Activated CD8-positive, alpha-beta T cell treated with anti-CD3 and anti-CD28 coated beads for 36 hours (primary cell): ENCODE measurements at regions not wholly inside any gene's neighbourhood (a gene's known extent, or its start where the extent isn't known, plus 50 kb on each side); places are given as distances from the start of the nearest gene placed in this dataset.

Experiments used
- ATAC-seq: fragments of 200-7000 bp; cut with Tn5 transposase; one replicate; pipeline ENCODE4 v1.10.0; 2021; ENCODE audit warnings: mild to moderate bottlenecking, moderate library complexity
- CTCF ChIA-PET: fragments of 350-600 bp; sonication (Branson Sonifier 250); formaldehyde crosslinking; loops from one replicate; lab custom pipeline; 2021; ENCODE audit warnings: antibody characterized with exemption; lab: Charles Lee
- POLR2A ChIA-PET: fragments of 350-600 bp; sonication (Branson Sonifier 250); formaldehyde crosslinking; loops from one replicate; lab custom pipeline; 2021; ENCODE audit warnings: antibody characterized with exemption; lab: Charles Lee
- DNase-seq: peaks from one replicate; pipeline ENCODE4 v3.0.0-alpha.2; 2020
- H3K27ac Mint-ChIP-seq: one replicate; pipeline ENCODE4 v1.8.0; 2021; ENCODE audit warnings: mild to moderate bottlenecking, mixed read lengths
- H3K27me3 Mint-ChIP-seq: one replicate; pipeline ENCODE4 v1.8.0; 2021; ENCODE audit warnings: mixed read lengths
- H3K36me3 Mint-ChIP-seq: one replicate; pipeline ENCODE4 v1.8.0; 2021; ENCODE audit warnings: low read depth, mixed read lengths
- H3K4me1 Mint-ChIP-seq: one replicate; pipeline ENCODE4 v1.8.0; 2021; ENCODE audit warnings: low read depth, mixed read lengths
- H3K4me3 Mint-ChIP-seq: one replicate; pipeline ENCODE4 v1.8.0; 2021; ENCODE audit warnings: mild to moderate bottlenecking, moderate library complexity, mixed read lengths
- H3K9me3 Mint-ChIP-seq: one replicate; pipeline ENCODE4 v1.8.0; 2021; ENCODE audit warnings: mixed read lengths
- intact Hi-C: fragments of 100-400 bp; cut with micrococcal nuclease; formaldehyde crosslinking; loops from one replicate; pipeline ENCODE4 v1.10.0; 2022
- TF ChIP-seq, protein P1 (sequence below): fragments of 200-600 bp; IDR thresholded peaks from one replicate; pipeline ENCODE4 v1.8.0; 2022; ENCODE audit warnings: antibody characterized with exemption, mild to moderate bottlenecking

DNA sequence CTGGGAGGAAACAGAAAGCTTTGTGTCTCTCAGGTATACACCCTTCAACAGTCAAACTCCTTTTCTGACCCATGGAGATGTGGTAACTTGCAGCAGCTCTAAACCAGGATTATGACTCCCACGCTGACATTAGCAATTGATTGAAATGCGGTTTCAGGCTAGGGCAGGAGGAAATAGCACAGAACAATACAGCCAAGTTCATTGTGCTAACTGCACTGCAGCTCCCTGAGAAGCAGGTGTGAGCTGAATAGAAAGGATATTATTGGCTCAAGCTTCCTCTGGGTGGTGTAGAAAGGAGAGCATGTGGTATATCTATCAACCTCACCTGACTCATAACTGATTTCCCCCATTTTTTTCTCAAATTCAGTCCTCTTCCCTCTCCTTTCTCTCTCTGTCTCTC lies 612.3 kb upstream of the BTBD3 start:
- Mint-ChIP-seq H3K36me3 (no peaks in the 10 kb centered on the region), H3K9me3 (peaks cover 2% of the 10 kb centered on the region), H3K4me1 (no peaks in the 10 kb centered on the region), H3K27ac (no peak overlapping the region), H3K4me3 (no peak overlapping the region), H3K27me3 (no peaks in the 10 kb centered on the region)
- ATAC-seq (no peak), DNase-seq (no peak)
- ChIA-PET CTCF (interaction anchor here (0.7 kb wide), 1 partner anchor 18 kb away, joined by 3 read pairs; no protein-coding TSS in a partner anchor), POLR2A (no interaction called here)
- TF ChIP-seq, protein P1, sequence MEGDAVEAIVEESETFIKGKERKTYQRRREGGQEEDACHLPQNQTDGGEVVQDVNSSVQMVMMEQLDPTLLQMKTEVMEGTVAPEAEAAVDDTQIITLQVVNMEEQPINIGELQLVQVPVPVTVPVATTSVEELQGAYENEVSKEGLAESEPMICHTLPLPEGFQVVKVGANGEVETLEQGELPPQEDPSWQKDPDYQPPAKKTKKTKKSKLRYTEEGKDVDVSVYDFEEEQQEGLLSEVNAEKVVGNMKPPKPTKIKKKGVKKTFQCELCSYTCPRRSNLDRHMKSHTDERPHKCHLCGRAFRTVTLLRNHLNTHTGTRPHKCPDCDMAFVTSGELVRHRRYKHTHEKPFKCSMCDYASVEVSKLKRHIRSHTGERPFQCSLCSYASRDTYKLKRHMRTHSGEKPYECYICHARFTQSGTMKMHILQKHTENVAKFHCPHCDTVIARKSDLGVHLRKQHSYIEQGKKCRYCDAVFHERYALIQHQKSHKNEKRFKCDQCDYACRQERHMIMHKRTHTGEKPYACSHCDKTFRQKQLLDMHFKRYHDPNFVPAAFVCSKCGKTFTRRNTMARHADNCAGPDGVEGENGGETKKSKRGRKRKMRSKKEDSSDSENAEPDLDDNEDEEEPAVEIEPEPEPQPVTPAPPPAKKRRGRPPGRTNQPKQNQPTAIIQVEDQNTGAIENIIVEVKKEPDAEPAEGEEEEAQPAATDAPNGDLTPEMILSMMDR, result no peak
- intact Hi-C loops, result no loop called here

DNA sequence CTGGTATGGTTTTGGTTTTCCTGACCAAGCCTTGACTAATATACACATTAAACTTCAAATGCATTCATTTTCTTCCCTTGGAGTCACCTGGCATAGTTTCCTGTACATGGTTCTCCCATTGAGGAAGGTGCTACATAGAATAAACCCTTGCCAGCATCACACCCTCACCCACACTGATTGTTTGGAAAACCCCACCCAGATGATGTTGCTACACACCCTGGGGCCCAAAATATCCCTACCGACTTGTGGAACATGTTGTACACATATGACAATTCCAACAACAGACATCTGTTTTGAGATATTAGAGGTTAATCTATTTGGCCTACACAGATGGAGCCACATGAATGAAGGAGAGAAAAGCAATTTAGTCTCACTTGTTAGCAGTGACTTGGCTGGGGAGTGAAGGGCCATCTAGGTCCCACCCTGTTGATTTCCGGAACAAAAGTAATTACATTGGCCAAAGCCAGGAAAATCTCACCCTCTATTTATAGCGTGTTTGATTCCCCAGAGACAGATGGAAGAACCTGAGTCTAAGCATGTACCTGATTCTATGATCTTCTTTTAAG lies 606.0 kb upstream of the BTBD3 start:
- DNase-seq (no peak), ATAC-seq (no peak)
- H3K27ac Mint-ChIP-seq, result no peak overlapping the region
- H3K4me3 Mint-ChIP-seq, result no peak overlapping the region
- H3K9me3 Mint-ChIP-seq, result peaks cover 7% of the 10 kb centered on the region
- intact Hi-C loops, result no loop called here
- CTCF ChIA-PET, result no interaction called here
- POLR2A ChIA-PET, result no interaction called here
- H3K36me3 Mint-ChIP-seq, result no peaks in the 10 kb centered on the region
- no peaks in the 10 kb centered on the region for H3K27me3 Mint-ChIP-seq
- no peaks in the 10 kb centered on the region for H3K4me1 Mint-ChIP-seq
- TF ChIP-seq, protein P1, result no peak

- TF ChIP-seq, protein P1, result no peak
- Mint-ChIP-seq H3K27me3 (no peaks in the 10 kb centered on the region), H3K9me3 (peaks cover 9% of the 10 kb centered on the region), H3K4me1 (no peaks in the 10 kb centered on the region), H3K4me3 (no peak overlapping the region), H3K36me3 (no peaks in the 10 kb centered on the region), H3K27ac (no peak overlapping the region)
- ChIA-PET POLR2A (no interaction called here), CTCF (no interaction called here)
- intact Hi-C loops, result no loop called here
- DNase-seq (no peak), ATAC-seq (no peak)
Measured at GRCh38 chr20:11315525-11315924, 602.2 kb upstream of the BTBD3 start.

DNA sequence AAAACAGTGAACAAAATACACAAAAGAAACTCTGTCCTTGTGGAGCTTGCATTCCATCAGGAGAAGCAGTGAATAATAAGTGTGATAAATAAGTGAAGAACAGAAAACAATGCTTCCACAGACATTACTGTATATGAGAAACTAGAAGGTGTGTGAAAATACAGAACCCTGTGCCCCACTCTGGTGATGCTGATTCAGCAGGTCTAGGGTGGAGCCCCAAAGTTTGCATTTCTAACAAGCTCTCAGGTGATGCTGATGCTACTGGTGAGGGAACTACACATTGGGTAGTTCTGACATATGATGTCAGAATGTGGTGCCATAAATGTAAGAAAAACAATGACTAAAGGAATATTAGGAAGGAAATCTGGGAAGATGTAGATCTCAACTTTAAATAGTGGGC lies 601.4 kb upstream of the BTBD3 start:
- Mint-ChIP-seq H3K27ac (no peak overlapping the region), H3K4me3 (no peak overlapping the region), H3K4me1 (no peaks in the 10 kb centered on the region), H3K27me3 (no peaks in the 10 kb centered on the region), H3K36me3 (no peaks in the 10 kb centered on the region), H3K9me3 (peaks cover 12% of the 10 kb centered on the region)
- ATAC-seq (no peak), DNase-seq (no peak)
- POLR2A ChIA-PET, result no interaction called here
- TF ChIP-seq, protein P1, result no peak
- intact Hi-C loops, result no loop called here
- CTCF ChIA-PET, result no interaction called here

DNA sequence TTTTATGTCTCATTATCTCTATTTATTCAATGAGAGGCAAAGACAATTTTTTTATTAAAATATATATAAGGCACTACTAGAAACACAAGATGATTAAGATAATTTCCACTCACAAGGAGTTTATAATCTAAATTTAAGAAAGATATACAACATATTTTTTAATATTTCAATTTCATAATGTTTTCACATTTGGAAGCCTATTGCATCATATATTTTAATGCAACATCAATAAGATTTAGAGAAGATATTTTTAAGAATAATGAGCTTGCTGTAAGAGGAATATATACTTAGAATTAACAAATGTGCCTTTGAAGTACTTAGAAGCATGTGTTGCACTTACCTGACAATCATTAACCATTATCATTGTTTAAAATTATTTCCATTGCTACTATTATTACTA lies 597.7 kb upstream of the BTBD3 start:
- ChIA-PET CTCF (no interaction called here), POLR2A (no interaction called here)
- Mint-ChIP-seq H3K4me3 (no peak overlapping the region), H3K4me1 (no peaks in the 10 kb centered on the region), H3K9me3 (peaks cover 12% of the 10 kb centered on the region), H3K27ac (no peak overlapping the region), H3K27me3 (no peaks in the 10 kb centered on the region), H3K36me3 (no peaks in the 10 kb centered on the region)
- intact Hi-C loops, result no loop called here
- ATAC-seq (no peak), DNase-seq (no peak)
- TF ChIP-seq, protein P1, result no peak
